GM23338 (cell line): ENCODE measurements at regions not wholly inside any gene's neighbourhood (a gene's known extent, or its start where the extent isn't known, plus 50 kb on each side); places are given as distances from the start of the nearest gene placed in this dataset.

Experiments used
- ATAC-seq: fragments of 200-7000 bp; cut with Tn5 transposase; 3 replicates; pipeline ENCODE4 v1.9.1; 2020
- DNase-seq: peaks from one replicate; pipeline ENCODE4 v3.0.0-alpha.2; 2015; ENCODE audit warnings: low spot score
- H2AFZ ChIP-seq: fragments of 200-600 bp; sonication (generic); 2 replicates; pipeline ENCODE4 v1.8.0; 2016; ENCODE audit warnings: antibody characterized with exemption, mild to moderate bottlenecking, moderate library complexity
- H3F3A ChIP-seq: fragments of 200-600 bp; sonication (generic); replicated peaks from 2 replicates; pipeline ENCODE4 v1.8.0; 2017; ENCODE audit warnings: antibody characterized with exemption, mixed run types, low read depth
- H3K27ac ChIP-seq: fragments of 200-600 bp; sonication (generic); 2 replicates; pipeline ENCODE4 v1.6.1; 2016; ENCODE audit warnings: low read depth
- H3K27me3 ChIP-seq: fragments of 200-600 bp; sonication (generic); 2 replicates; pipeline ENCODE4 v1.8.0; 2016; ENCODE audit warnings: mild to moderate bottlenecking, mixed run types, moderate library complexity; ENCODE audit not compliant: insufficient read depth
- H3K36me3 ChIP-seq: fragments of 200-600 bp; sonication (generic); 2 replicates; pipeline ENCODE4 v1.8.0; 2016; ENCODE audit warnings: mild to moderate bottlenecking; ENCODE audit not compliant: insufficient read depth
- H3K4me1 ChIP-seq: fragments of 200-600 bp; sonication (generic); 2 replicates; pipeline ENCODE4 v1.8.0; 2016; ENCODE audit warnings: mild to moderate bottlenecking, moderate library complexity; ENCODE audit not compliant: insufficient read depth
- H3K4me2 ChIP-seq: fragments of 200-600 bp; sonication (generic); 2 replicates; pipeline ENCODE4 v1.7.1; 2017; ENCODE audit warnings: mixed run types
- H3K4me3 ChIP-seq: fragments of 200-600 bp; sonication (generic); 2 replicates; pipeline ENCODE4 v1.6.1; 2016; ENCODE audit warnings: mixed run types
- H3K79me2 ChIP-seq: fragments of 200-600 bp; sonication (generic); replicated peaks from 2 replicates; pipeline ENCODE4 v1.8.0; 2017; ENCODE audit warnings: mild to moderate bottlenecking; ENCODE audit not compliant: insufficient read depth
- H3K9me2 ChIP-seq: fragments of 200-600 bp; sonication (generic); 2 replicates; pipeline ENCODE4 v1.8.0; 2017; ENCODE audit not compliant: insufficient read depth
- H4K20me1 ChIP-seq: fragments of 200-600 bp; sonication (generic); replicated peaks from 2 replicates; pipeline ENCODE4 v1.8.0; 2017; ENCODE audit warnings: mild to moderate bottlenecking; ENCODE audit not compliant: insufficient read depth
- H3K27ac Mint-ChIP-seq: 2 replicates; pipeline ENCODE4 v1.8.0; 2020; ENCODE audit warnings: inconsistent platforms, mild to moderate bottlenecking, moderate library complexity, mixed read lengths
- H3K27me3 Mint-ChIP-seq: 3 replicates; pipeline ENCODE4 v1.8.0; 2022; ENCODE audit warnings: low read depth, mild to moderate bottlenecking, moderate library complexity, mixed read lengths, inconsistent platforms; ENCODE audit not compliant: insufficient read depth, poor library complexity
- H3K36me3 Mint-ChIP-seq: 3 replicates; pipeline ENCODE4 v1.8.0; 2021; ENCODE audit warnings: low read depth, mild to moderate bottlenecking, inconsistent platforms, moderate library complexity, mixed read lengths
- H3K4me1 Mint-ChIP-seq: 3 replicates; pipeline ENCODE4 v1.8.0; 2020; ENCODE audit warnings: mild to moderate bottlenecking, inconsistent platforms, mixed read lengths
- H3K4me3 Mint-ChIP-seq: 3 replicates; pipeline ENCODE4 v1.8.0; 2021; ENCODE audit warnings: moderate library complexity, mild to moderate bottlenecking, inconsistent platforms, mixed read lengths
- H3K9me3 Mint-ChIP-seq: 3 replicates; pipeline ENCODE4 v1.8.0; 2020; ENCODE audit warnings: moderate library complexity, mild to moderate bottlenecking, inconsistent platforms, mixed read lengths
- CREB1 ChIP-seq: fragments of 250-450 bp; sonication (Bioruptor Pico); IDR thresholded peaks from 2 replicates; pipeline ENCODE4 v1.5.0; 2020; ENCODE audit warnings: low read depth, mild to moderate bottlenecking, moderate library complexity
- EZH2 ChIP-seq: fragments of 200-600 bp; sonication (generic); IDR thresholded peaks from one replicate; pipeline ENCODE4 v1.8.0; 2017; ENCODE audit warnings: antibody characterized with exemption, mild to moderate bottlenecking, low read depth; ENCODE audit not compliant: unreplicated experiment
- EZH2phosphoT487 ChIP-seq: fragments of 200-600 bp; sonication (generic); IDR thresholded peaks from one replicate; pipeline ENCODE4 v1.8.1; 2018; ENCODE audit warnings: antibody characterized with exemption; ENCODE audit not compliant: unreplicated experiment
- JUNB ChIP-seq: IDR thresholded peaks from one replicate; pipeline ENCODE4 v1.6.1; 2016; ENCODE audit warnings: antibody characterized with exemption; ENCODE audit not compliant: unreplicated experiment
- NANOG ChIP-seq: IDR thresholded peaks from 2 replicates; pipeline ENCODE4 v1.6.1; 2016; ENCODE audit warnings: antibody characterized with exemption, borderline replicate concordance
- POLR2AphosphoS5 ChIP-seq: IDR thresholded peaks from 2 replicates; pipeline ENCODE4 v1.6.1; 2016; ENCODE audit warnings: antibody characterized with exemption, low read depth
- STAT1 ChIP-seq: IDR thresholded peaks from one replicate; pipeline ENCODE4 v1.6.1; 2016; ENCODE audit warnings: antibody characterized with exemption; ENCODE audit not compliant: unreplicated experiment
- ZNF114 ChIP-seq: fragments of 250-450 bp; sonication (Bioruptor Pico); IDR thresholded peaks from 2 replicates; pipeline ENCODE4 v1.5.0; 2020; ENCODE audit warnings: mild to moderate bottlenecking, moderate library complexity
- ZNF331 ChIP-seq: fragments of 250-450 bp; sonication (Bioruptor Pico); IDR thresholded peaks from 2 replicates; pipeline ENCODE4 v1.5.0; 2020; ENCODE audit warnings: low read depth, mild to moderate bottlenecking, moderate library complexity
- TF ChIP-seq, protein P1 (sequence below), 2 experiments: fragments of 200-600 bp in 1 of 2; sonication (generic) in 1 of 2; conservative IDR thresholded peaks; 2 replicates each; pipeline versions ENCODE4 v1.5.1 to v1.6.1; 2016 to 2017; ENCODE audit warnings: antibody characterized with exemption in 2 of 2, low read depth in 2 of 2, mild to moderate bottlenecking in 2 of 2, moderate library complexity in 1 of 2
- TF ChIP-seq, protein P2 (sequence below): fragments of 250-450 bp; sonication (Bioruptor Pico); IDR thresholded peaks from 2 replicates; pipeline ENCODE4 v1.5.0; 2020; ENCODE audit warnings: mild to moderate bottlenecking, moderate library complexity

DNA sequence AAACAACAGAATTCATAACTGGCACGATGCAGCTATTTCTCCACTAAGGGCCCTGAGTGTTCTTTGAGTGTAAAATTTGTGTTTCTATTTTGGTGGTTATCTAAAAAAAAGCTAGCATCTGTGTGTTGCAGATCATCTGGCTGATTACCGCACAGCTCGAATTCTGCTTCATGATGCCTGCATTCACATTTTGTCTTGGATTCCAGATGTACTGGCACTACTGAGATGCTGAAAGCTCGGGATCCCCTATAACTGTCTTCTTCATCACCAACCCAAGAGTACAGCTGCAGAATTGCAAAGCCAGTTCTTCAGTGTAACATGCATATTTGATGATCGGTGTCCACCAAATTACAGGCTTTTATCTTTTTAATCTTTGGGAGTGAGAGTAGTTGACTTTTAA is 51.6 kb upstream of the ZNF532 start (continued):
- TF ChIP-seq, protein P1, sequence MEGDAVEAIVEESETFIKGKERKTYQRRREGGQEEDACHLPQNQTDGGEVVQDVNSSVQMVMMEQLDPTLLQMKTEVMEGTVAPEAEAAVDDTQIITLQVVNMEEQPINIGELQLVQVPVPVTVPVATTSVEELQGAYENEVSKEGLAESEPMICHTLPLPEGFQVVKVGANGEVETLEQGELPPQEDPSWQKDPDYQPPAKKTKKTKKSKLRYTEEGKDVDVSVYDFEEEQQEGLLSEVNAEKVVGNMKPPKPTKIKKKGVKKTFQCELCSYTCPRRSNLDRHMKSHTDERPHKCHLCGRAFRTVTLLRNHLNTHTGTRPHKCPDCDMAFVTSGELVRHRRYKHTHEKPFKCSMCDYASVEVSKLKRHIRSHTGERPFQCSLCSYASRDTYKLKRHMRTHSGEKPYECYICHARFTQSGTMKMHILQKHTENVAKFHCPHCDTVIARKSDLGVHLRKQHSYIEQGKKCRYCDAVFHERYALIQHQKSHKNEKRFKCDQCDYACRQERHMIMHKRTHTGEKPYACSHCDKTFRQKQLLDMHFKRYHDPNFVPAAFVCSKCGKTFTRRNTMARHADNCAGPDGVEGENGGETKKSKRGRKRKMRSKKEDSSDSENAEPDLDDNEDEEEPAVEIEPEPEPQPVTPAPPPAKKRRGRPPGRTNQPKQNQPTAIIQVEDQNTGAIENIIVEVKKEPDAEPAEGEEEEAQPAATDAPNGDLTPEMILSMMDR (conservative IDR thresholded peaks at IDR 0.05; ENCODE audit: low read depth in 2 of 2) = no peak
- no peak for TF ChIP-seq ZNF114 (CRISPR knock-in tag)

DNA sequence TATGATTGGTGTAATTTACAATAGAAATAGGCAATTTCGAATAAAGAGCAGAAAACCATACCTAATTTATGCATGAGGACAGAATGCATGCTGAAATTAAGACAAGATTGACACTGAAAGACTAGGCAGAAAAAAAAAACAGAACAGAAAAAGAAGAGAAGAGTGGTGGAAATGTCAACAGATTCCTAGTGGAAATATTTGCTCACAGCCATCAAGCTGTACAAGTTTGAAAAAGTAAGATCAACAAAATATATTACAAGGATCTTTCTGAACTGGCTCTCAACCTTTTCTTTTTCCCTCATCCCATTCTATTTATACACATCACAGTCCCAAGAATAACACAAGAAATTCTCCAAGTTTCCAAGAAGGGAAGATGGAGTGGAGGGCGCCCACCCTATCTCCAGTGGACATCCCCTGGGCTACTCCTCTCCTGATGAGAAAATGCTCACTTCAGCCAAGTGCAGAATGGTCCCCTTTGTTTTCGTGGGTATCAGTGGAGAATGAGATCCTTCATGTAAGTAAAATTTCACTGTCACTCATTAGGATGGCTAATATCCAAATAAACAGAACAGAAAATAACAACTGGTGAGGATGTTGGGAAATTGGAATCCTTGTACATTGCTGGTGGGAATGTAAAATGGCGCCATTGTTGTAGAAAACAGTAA is 51.0 kb upstream of the ZNF532 start:
- peaks cover 6% of the 10 kb centered on the region; the same call in 1 of the 2 replicates for H3F3A ChIP-seq
- H3K27me3 ChIP-seq = no peaks in the 10 kb centered on the region
- H3K36me3 Mint-ChIP-seq = no peaks in the 10 kb centered on the region
- no peak overlapping the region for H2AFZ ChIP-seq
- no peaks in the 10 kb centered on the region for H4K20me1 ChIP-seq
- H3K4me2 ChIP-seq = no peak overlapping the region
- H3K27ac ChIP-seq = no peak overlapping the region
- H3K9me2 ChIP-seq = peaks cover 5% of the 10 kb centered on the region; the same call in 1 of the 2 replicates
- H3K27me3 Mint-ChIP-seq = peaks cover 2% of the 10 kb centered on the region
- ATAC-seq (no peak), DNase-seq (no peak)
- no peak overlapping the region for H3K27ac Mint-ChIP-seq
- no peaks in the 10 kb centered on the region for H3K79me2 ChIP-seq
- TF ChIP-seq ZNF331 (CRISPR knock-in tag) (no peak), POLR2AphosphoS5 (no peak), STAT1 (no peak), ZNF114 (CRISPR knock-in tag) (no peak), EZH2phosphoT487 (no peak), CREB1 (no peak), JUNB (no peak), NANOG (no peak), EZH2 (no peak)
- TF ChIP-seq, protein P1 (conservative IDR thresholded peaks at IDR 0.05; ENCODE audit: low read depth in 2 of 2) = no peak
- TF ChIP-seq, protein P2, sequence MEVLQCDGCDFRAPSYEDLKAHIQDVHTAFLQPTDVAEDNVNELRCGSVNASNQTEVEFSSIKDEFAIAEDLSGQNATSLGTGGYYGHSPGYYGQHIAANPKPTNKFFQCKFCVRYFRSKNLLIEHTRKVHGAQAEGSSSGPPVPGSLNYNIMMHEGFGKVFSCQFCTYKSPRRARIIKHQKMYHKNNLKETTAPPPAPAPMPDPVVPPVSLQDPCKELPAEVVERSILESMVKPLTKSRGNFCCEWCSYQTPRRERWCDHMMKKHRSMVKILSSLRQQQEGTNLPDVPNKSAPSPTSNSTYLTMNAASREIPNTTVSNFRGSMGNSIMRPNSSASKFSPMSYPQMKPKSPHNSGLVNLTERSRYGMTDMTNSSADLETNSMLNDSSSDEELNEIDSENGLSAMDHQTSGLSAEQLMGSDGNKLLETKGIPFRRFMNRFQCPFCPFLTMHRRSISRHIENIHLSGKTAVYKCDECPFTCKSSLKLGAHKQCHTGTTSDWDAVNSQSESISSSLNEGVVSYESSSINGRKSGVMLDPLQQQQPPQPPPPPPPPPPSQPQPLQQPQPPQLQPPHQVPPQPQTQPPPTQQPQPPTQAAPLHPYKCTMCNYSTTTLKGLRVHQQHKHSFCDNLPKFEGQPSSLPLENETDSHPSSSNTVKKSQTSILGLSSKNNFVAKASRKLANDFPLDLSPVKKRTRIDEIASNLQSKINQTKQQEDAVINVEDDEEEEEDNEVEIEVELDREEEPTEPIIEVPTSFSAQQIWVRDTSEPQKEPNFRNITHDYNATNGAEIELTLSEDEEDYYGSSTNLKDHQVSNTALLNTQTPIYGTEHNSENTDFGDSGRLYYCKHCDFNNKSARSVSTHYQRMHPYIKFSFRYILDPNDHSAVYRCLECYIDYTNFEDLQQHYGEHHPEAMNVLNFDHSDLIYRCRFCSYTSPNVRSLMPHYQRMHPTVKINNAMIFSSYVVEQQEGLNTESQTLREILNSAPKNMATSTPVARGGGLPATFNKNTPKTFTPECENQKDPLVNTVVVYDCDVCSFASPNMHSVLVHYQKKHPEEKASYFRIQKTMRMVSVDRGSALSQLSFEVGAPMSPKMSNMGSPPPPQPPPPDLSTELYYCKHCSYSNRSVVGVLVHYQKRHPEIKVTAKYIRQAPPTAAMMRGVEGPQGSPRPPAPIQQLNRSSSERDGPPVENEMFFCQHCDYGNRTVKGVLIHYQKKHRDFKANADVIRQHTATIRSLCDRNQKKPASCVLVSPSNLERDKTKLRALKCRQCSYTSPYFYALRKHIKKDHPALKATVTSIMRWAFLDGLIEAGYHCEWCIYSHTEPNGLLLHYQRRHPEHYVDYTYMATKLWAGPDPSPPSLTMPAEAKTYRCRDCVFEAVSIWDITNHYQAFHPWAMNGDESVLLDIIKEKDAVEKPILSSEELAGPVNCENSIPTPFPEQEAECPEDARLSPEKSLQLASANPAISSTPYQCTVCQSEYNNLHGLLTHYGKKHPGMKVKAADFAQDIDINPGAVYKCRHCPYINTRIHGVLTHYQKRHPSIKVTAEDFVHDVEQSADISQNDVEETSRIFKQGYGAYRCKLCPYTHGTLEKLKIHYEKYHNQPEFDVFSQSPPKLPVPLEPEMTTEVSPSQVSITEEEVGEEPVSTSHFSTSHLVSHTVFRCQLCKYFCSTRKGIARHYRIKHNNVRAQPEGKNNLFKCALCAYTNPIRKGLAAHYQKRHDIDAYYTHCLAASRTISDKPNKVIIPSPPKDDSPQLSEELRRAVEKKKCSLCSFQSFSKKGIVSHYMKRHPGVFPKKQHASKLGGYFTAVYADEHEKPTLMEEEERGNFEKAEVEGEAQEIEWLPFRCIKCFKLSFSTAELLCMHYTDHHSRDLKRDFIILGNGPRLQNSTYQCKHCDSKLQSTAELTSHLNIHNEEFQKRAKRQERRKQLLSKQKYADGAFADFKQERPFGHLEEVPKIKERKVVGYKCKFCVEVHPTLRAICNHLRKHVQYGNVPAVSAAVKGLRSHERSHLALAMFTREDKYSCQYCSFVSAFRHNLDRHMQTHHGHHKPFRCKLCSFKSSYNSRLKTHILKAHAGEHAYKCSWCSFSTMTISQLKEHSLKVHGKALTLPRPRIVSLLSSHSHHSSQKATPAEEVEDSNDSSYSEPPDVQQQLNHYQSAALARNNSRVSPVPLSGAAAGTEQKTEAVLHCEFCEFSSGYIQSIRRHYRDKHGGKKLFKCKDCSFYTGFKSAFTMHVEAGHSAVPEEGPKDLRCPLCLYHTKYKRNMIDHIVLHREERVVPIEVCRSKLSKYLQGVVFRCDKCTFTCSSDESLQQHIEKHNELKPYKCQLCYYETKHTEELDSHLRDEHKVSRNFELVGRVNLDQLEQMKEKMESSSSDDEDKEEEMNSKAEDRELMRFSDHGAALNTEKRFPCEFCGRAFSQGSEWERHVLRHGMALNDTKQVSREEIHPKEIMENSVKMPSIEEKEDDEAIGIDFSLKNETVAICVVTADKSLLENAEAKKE = no peak
- H3K4me3 Mint-ChIP-seq = no peak overlapping the region
- H3K9me3 Mint-ChIP-seq = no peaks in the 10 kb centered on the region
- H3K4me3 ChIP-seq = no peak overlapping the region
- H3K36me3 ChIP-seq = no peaks in the 10 kb centered on the region
- peaks cover 16% of the 10 kb centered on the region for H3K4me1 ChIP-seq
- H3K4me1 Mint-ChIP-seq = peaks cover 13% of the 10 kb centered on the region
